HCT116 (cell line): ENCODE measurements at regions not wholly inside any gene's neighbourhood (a gene's known extent, or its start where the extent isn't known, plus 50 kb on each side); places are given as distances from the start of the nearest gene placed in this dataset.

Source experiments
- ATAC-seq: fragments of 200-7000 bp; cut with Tn5 transposase; 2 replicates; pipeline ENCODE4 v1.9.1; 2020; ENCODE audit warnings: mild to moderate bottlenecking, moderate library complexity
- BruUV-seq: library from RNA; stranded (reverse); fragments of 400-500 nt; replicated peaks from 2 replicates; lab custom pipeline; 2021; lab: Mats Ljungman, UMichigan
- CTCF ChIA-PET: fragments of 300-600 bp; sonication (Branson Sonifier 250); formaldehyde crosslinking; loops from one replicate; lab custom pipeline; 2021; ENCODE audit warnings: antibody characterized with exemption; lab: Charles Lee
- POLR2A ChIA-PET: fragments of 300-600, 350-600 bp; sonication (Branson Sonifier 250); formaldehyde crosslinking; loops from one replicate; lab custom pipeline; 2021; ENCODE audit warnings: antibody characterized with exemption; lab: Charles Lee
- RAD21 ChIA-PET, 2 experiments: fragments of 300-600 bp; sonication (Branson Sonifier 250); formaldehyde crosslinking; loops; one replicate each; lab custom pipeline; 2023; ENCODE audit warnings: low total read pairs in 2 of 2; ENCODE audit not compliant: uncharacterized antibody in 2 of 2, unreplicated experiment in 2 of 2, low non-redundant PET in 1 of 2; lab: Charles Lee
- DNase-seq: peaks from one replicate; pipeline ENCODE4 v3.0.0-alpha.2; 2010; ENCODE audit warnings: low read depth, low spot score
- H2AFZ ChIP-seq: fragments of 200-600 bp; shearing (Covaris generic), sonication (generic); 2 replicates; pipeline ENCODE4 v1.6.1; 2017; ENCODE audit warnings: low read depth, mixed run types, mixed read lengths, antibody characterized with exemption, low read length; ENCODE audit not compliant: poor library complexity, severe bottlenecking
- H3K27ac ChIP-seq: 2 replicates; pipeline ENCODE4 v1.5.1; 2012; ENCODE audit warnings: low read depth, low read length
- H3K27me3 ChIP-seq: fragments of 200-600 bp; sonication (generic); 2 replicates; pipeline ENCODE4 v1.6.1; 2016; ENCODE audit warnings: mixed run types, low read length, mixed read lengths; ENCODE audit not compliant: insufficient read depth
- H3K36me3 ChIP-seq, 2 experiments: fragments of 200-500 bp in 1 of 2; fragments of 200-600 bp in 1 of 2; sonication (Bioruptor generic) in 1 of 2; sonication (generic) in 1 of 2; 2 replicates each; pipeline versions ENCODE4 v1.5.1 to v1.6.1; 2014 to 2016; ENCODE audit warnings: low read length in 2 of 2, inconsistent platforms in 1 of 2, mixed read lengths in 1 of 2, mixed run types in 1 of 2; ENCODE audit not compliant: insufficient read depth in 2 of 2, control insufficient read depth in 1 of 2
- H3K4me1 ChIP-seq, 2 experiments: fragments of 200-600 bp in 1 of 2; sonication (generic) in 1 of 2; 2 replicates each; pipeline versions ENCODE4 v1.5.1 to v1.6.1; 2012 to 2017; ENCODE audit warnings: low read length in 2 of 2, inconsistent platforms in 1 of 2, mild to moderate bottlenecking in 1 of 2, mixed read lengths in 1 of 2, mixed run types in 1 of 2, moderate library complexity in 1 of 2; ENCODE audit not compliant: insufficient read depth in 2 of 2, control insufficient read depth in 1 of 2
- H3K4me2 ChIP-seq: fragments of 200-600 bp; sonication (generic); 2 replicates; pipeline ENCODE4 v1.6.1; 2017; ENCODE audit warnings: mixed run types, low read length, mixed read lengths
- H3K4me3 ChIP-seq, 2 experiments: fragments of 200-600 bp in 1 of 2; sonication (generic) in 1 of 2; replicated peaks in 1 of 2; 2 replicates each; pipeline ENCODE4 v1.5.1; 2011 to 2016; ENCODE audit warnings: low read length in 2 of 2, control low read depth in 1 of 2, low read depth in 1 of 2, mild to moderate bottlenecking in 1 of 2, mixed read lengths in 1 of 2, mixed run types in 1 of 2
- H3K79me2 ChIP-seq: fragments of 200-600 bp; sonication (generic); 2 replicates; pipeline ENCODE4 v1.6.1; 2017; ENCODE audit warnings: mild to moderate bottlenecking, mixed run types, low read length, moderate library complexity, mixed read lengths; ENCODE audit not compliant: insufficient read depth
- H3K9ac ChIP-seq: fragments of 200-600 bp; sonication (generic); 2 replicates; pipeline ENCODE4 v1.6.1; 2016; ENCODE audit warnings: low read length, mixed read lengths
- H3K9me2 ChIP-seq: fragments of 200-600 bp; sonication (generic), shearing (Covaris generic); 2 replicates; pipeline ENCODE4 v1.6.1; 2017; ENCODE audit warnings: mixed run types, mild to moderate bottlenecking, moderate library complexity; ENCODE audit not compliant: insufficient read depth
- H3K9me3 ChIP-seq, 2 experiments: fragments of 200-500 bp in 1 of 2; fragments of 200-600 bp in 1 of 2; sonication (Bioruptor generic) in 1 of 2; sonication (generic) in 1 of 2; 2 replicates each; pipeline ENCODE4 v1.6.1; 2014 to 2017; ENCODE audit warnings: low read length in 2 of 2, mixed read lengths in 2 of 2, inconsistent platforms in 1 of 2, low read depth in 1 of 2, mild to moderate bottlenecking in 1 of 2, mixed run types in 1 of 2, moderate library complexity in 1 of 2; ENCODE audit not compliant: control insufficient read depth in 1 of 2, insufficient read depth in 1 of 2
- H4K20me1 ChIP-seq: fragments of 200-600 bp; sonication (generic), shearing (Covaris generic); 2 replicates; pipeline ENCODE4 v1.6.1; 2017; ENCODE audit warnings: mixed run types, mild to moderate bottlenecking, moderate library complexity; ENCODE audit not compliant: insufficient read depth
- ATF3 ChIP-seq: IDR thresholded peaks from 2 replicates; pipeline ENCODE4 v1.6.1; 2012
- CBX3 ChIP-seq: IDR thresholded peaks from 2 replicates; pipeline ENCODE4 v1.6.1; 2012; ENCODE audit warnings: low read depth
- EGR1 ChIP-seq: IDR thresholded peaks from 2 replicates; pipeline ENCODE4 v1.6.1; 2012; ENCODE audit warnings: low read depth
- EZH2phosphoT487 ChIP-seq: fragments of 200-600 bp; IDR thresholded peaks from 2 replicates; pipeline ENCODE4 v1.6.1; 2018; ENCODE audit warnings: antibody characterized with exemption, borderline replicate concordance
- MAX ChIP-seq: IDR thresholded peaks from 2 replicates; pipeline ENCODE4 v1.6.1; 2012
- POLR2A ChIP-seq: IDR thresholded peaks from 2 replicates; pipeline ENCODE4 v1.7.0; 2011; ENCODE audit warnings: borderline replicate concordance; ENCODE audit not compliant: insufficient read depth, insufficient read length; ENCODE audit errors: extremely low read depth
- REST ChIP-seq: IDR thresholded peaks from 2 replicates; pipeline ENCODE4 v1.6.1; 2012; ENCODE audit warnings: low read depth
- SP1 ChIP-seq: IDR thresholded peaks from 2 replicates; pipeline ENCODE4 v1.6.1; 2012; ENCODE audit warnings: low read depth
- TCF7L2 ChIP-seq: IDR thresholded peaks from 2 replicates; pipeline ENCODE4 v1.7.0; 2011; ENCODE audit warnings: borderline replicate concordance, inconsistent platforms; ENCODE audit not compliant: insufficient read depth, insufficient read length; ENCODE audit errors: extremely low read depth
- ZBTB33 ChIP-seq: IDR thresholded peaks from 2 replicates; pipeline ENCODE4 v1.6.1; 2011; ENCODE audit warnings: mild to moderate bottlenecking, low read length, moderate library complexity; ENCODE audit not compliant: insufficient replicate concordance; ENCODE audit errors: extremely low read depth
- ZFX ChIP-seq: fragments of 450-650 bp; IDR thresholded peaks from 2 replicates; pipeline ENCODE4 v1.6.1; 2017
- ZNF274 ChIP-seq: fragments of 200-500 bp; sonication (Bioruptor generic); IDR thresholded peaks from 2 replicates; pipeline ENCODE4 v1.6.1; 2014; ENCODE audit warnings: mild to moderate bottlenecking, low read depth, low read length, inconsistent platforms
- intact Hi-C: fragments of 100-400 bp; cut with micrococcal nuclease; formaldehyde crosslinking; loops from 2 replicates; pipeline ENCODE4 v1.10.0; 2022

GRCh38 chr5:117135851-117136250, 561.2 kb upstream of the SEMA6A start:
- TF ChIP-seq REST (no peak), POLR2A (no peak), EGR1 (no peak), EZH2phosphoT487 (no peak), ATF3 (no peak), MAX (no peak), ZBTB33 (no peak), ZNF274 (no peak), TCF7L2 (no peak), SP1 (no peak), ZFX (no peak), CBX3 (no peak)
- TF ChIP-seq, all 23 proteins: peak for 0
- Histone ChIP-seq H3K9me2 (no peaks in the 10 kb centered on the region), H3K36me3 (no peaks in the 10 kb centered on the region), H3K4me3 (no peak overlapping the region), H3K27ac (no peak overlapping the region), H3K4me2 (no peak overlapping the region), H3K9me3 (no peaks in the 10 kb centered on the region), H3K79me2 (no peaks in the 10 kb centered on the region), H3K4me1 (no peaks in the 10 kb centered on the region), H2AFZ (no peak overlapping the region), H3K27me3 (no peaks in the 10 kb centered on the region), H3K9ac (no peak overlapping the region), H4K20me1 (no peaks in the 10 kb centered on the region)
- DNase-seq (no peak), ATAC-seq (no peak)
- BruUV-seq: no TSS peak
- RAD21 ChIA-PET: no interaction called here
- intact Hi-C loops: no loop called here
- CTCF ChIA-PET: no interaction called here
- POLR2A ChIA-PET: no interaction called here
